ENCODE measurements at regions not wholly inside any gene's neighbourhood (a gene's known extent, or its start where the extent isn't known, plus 50 kb on each side); places are given as distances from the start of the nearest gene placed in this dataset.
"Not testable (repeated sequence)": the region's sequence is repeated elsewhere in the genome, so short reads cannot be mapped to it uniquely, and the experiment has no call there.

DNA sequence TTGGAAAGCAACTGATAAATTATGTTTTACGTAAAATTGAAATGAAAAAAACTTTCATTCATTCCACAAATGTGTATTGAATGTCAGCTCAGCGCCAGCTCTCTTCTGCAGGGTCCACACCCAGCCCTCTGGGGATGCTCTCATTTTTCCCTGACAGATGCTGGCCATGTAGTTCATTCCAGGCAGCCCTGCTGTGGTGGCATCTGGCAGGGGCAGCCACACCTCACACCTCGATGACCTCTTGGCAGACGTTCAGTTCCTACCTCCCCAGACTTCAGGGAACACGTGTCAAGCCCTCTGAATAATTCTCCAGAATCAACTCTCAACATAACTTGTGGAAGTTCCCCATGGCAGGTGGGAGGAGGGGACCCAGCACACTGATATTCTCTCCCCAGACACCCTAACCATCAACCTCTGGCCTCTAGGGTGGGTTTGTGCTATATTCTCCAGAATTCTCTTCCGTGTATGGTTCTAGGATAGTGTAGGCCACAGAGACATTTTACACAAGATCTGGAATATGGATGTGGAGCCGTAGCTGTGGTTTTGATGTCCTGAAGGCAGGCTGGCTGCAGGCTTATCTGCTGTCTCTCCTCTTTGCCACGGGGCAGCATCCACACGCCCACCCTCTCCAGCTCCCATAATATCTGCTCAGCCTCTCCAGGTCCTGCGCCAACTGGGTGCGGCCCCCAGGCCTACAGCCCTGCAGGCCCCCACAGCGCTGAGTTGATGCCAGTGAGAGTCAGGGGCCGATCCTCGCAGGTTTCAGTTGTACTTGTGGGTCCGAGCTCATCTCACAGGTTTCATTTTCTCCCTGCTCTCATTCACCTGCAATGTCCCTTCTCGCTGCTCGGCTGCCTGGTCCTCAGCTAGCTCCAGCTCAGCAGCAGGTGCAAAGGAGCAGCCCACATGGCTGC lies 175.8 kb upstream of the ARID1B start:
- DNase-seq (ENCODE audit: low read depth in 2 of 2) = no peak

- no peak for DNase-seq (ENCODE audit: low read depth in 2 of 2)
Observed at GRCh38 chr6:156600678-156601077, 176.5 kb upstream of the ARID1B start.

DNA sequence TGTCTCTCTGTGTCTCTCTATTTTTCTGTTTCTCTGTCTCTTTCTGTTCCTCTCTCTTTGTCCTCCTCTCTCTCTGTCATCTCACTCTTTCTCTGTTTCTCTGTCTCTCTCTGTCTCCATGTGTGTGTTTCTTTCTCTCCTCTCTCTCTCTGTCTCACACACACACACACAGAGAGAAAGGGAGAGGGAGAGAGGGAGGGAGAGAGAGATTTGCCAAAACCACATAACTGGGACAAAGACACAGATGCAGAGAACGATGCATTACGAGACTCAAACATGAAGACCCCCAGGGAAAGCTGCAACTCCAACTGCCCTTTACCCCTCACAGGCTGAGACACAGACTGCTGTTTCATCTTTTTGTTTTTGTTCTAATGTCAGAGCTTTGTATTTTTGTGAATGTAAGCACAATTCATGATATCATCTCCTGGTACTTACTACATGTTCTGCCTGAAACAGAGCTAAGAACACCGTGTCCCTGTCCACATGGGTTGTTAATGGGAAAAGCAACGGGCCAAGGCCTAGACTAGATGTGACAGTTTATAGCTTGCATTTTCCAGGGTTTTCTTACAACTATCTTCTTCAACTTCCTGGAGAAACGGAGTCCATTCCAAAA lies 177.1 kb upstream of the ARID1B start:
- no peak for DNase-seq (ENCODE audit: low read depth in 2 of 2)

- DNase-seq (ENCODE audit: low read depth in 2 of 2) = no peak
Observed at GRCh38 chr6:156599366-156599765, 177.8 kb upstream of the ARID1B start.

- no peak for DNase-seq (ENCODE audit: low read depth in 2 of 2)
Observed at GRCh38 chr6:156598855-156599180, 178.4 kb upstream of the ARID1B start.

DNA sequence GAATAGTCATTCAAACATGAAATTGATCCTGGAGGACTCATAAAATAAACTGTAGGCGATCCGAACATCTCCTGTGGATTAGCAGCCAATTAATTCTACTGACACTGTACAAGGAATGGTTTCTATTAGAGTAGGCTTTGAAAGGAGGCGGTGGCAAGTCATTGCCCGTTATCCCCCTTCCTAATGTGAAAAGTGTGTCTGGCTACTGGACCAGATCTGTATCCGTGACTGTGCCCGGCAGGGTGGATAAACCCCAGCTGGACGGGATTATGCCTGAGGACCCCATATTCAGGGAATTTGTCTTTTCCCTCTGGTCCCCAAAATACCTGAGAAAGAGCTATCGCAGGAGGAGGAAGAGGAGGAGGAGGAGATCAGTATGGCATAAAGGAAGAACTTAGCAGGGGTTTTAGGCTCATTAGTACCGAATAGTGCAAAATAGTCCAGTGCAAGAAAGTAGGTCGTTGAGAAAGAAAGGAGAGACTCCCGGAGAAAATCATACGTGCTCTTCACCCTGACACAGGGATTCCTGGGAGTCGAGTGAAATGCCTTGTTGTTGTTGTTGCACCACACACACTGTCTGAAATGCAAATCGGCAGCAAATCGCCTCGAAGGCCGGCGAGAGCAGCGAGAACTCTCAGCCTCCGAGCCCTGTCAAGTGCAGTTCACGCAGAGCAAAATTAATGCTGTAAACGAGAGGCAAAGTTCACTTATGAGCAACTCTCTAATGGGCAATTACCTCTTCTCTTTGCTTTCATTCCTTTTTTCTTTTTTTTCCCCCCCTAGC lies 178.9 kb upstream of the ARID1B start:
- no peak for DNase-seq (ENCODE audit: low read depth in 2 of 2)

GRCh38 chr6:156597095-156597494 lies 180.1 kb upstream of the ARID1B start:
- no peak for DNase-seq (ENCODE audit: low read depth in 2 of 2)

- DNase-seq (ENCODE audit: low read depth in 2 of 2) = no peak
Observed at GRCh38 chr6:156595476-156595875, 181.7 kb upstream of the ARID1B start.

DNA sequence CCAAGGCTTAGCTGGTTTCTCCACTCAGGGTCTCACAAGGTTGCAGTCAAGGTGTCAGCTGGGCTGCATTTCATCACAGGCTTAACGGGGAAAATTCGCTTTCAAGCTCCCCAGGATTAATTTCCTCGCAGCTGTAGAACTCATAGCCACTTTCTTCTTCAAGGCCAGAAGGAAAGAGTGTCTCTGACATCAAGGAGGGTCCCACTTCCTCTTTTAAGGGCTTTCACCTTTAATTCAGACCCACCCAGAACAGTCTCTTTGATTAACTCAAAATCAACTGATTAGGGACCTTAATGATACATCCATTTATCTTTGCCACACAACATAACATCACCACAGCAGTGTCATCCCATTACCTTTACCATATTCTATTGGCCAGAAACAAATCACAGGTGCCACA lies 183.3 kb upstream of the ARID1B start:
- DNase-seq (ENCODE audit: low read depth in 2 of 2) = no peak

- no peak for DNase-seq (ENCODE audit: low read depth in 2 of 2)
Observed at GRCh38 chr6:156593127-156593526, 184.1 kb upstream of the ARID1B start.

GRCh38 chr6:156590482-156590881 lies 186.7 kb upstream of the ARID1B start:
- no peak for DNase-seq (ENCODE audit: low read depth in 2 of 2)

DNA sequence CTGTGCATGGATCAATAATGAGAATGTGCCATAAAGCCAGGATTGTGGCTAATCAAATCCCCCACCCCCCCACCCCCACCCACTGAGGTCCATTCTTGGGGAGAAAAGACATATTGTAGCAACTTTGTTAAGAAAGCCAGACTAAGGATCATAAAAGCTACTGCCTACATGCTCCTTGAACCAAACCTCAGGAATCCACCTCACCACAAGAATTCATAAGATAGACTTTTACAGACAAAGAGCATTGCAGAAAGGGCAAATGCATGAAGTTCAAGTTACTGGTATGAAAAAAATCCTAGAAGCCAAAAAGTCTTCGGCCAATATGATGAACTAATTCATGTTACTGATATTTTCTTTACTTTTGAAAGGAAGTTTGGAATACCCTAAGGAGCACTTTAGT lies 187.9 kb upstream of the ARID1B start:
- no peak for DNase-seq (ENCODE audit: low read depth in 2 of 2)

DNA sequence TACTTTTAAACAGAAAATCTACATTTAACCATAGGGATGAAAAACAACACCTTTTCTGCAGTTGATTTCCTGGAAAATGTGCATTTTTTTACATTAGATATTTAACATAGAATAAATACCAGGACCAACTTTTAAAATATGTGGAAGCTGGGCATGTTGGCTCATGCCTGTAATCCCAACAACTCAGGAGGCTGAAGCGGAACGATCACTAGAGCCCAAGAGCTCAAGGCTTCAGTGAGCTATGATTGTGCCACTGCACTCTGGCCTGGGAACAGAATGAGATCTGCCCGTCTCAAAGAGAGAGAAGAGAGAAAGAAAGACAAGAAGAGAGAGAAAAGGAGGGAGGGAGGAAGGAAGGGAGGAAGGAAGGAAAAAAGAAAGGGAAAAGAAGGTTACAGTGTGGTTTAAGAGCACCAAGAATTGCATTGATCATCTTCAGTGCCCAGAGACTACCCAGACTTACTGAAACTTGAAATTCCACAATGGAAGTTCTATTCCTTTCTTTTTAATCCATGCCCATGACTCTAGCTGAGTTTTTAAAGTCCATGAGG lies 189.4 kb upstream of the ARID1B start:
- DNase-seq (ENCODE audit: low read depth in 2 of 2) = no peak

GRCh38 chr6:156587071-156587470 lies 190.1 kb upstream of the ARID1B start:
- no peak for DNase-seq (ENCODE audit: low read depth in 2 of 2)

DNA sequence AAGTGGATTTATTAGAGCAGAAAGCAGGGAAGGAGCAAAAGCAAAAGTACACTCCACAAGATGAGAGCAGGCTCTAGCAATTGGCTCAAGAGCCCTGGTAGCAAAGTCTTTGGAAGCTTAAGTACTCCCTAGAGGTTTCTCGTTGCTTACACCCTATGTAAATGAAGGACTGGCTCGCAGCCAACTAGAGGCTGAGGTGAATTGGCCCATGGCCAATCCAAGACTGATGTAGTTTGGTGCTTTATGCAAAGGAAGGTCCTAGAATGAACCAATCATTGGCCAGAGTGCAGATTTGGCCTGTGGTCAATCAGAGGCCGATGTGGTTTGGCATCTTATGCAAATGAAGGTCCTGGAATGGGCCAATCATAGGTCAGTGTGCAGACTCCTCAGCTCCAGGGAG lies 191.3 kb upstream of the ARID1B start:
- no peak for DNase-seq (ENCODE audit: low read depth in 2 of 2)

DNA sequence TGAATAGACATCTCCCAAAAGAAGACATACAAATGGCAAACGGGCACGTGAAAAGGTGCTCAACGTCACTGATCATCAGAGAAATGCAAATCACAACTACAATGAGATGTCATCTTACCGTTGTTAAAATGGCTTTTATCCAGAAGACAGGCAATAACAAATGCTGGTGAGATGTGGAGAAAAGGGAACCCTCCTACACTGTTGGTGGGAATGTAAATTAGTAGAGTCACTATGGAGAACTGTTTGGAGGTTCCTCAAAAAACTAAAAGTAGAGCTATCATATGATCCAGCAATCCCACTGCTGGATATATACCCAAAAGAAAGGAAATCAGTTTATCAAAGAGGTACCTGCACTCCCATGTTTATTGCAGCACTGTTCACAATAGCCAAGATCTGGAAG lies 193.1 kb upstream of the ARID1B start:
- not testable (repeated sequence) for DNase-seq (ENCODE audit: low read depth in 2 of 2)

GRCh38 chr6:156583083-156583482 lies 194.1 kb upstream of the ARID1B start:
- DNase-seq (ENCODE audit: low read depth in 2 of 2) = no peak

GRCh38 chr6:156582509-156582992 lies 194.6 kb upstream of the ARID1B start:
- DNase-seq (ENCODE audit: low read depth in 2 of 2) = no peak

- no peak for DNase-seq (ENCODE audit: low read depth in 2 of 2)
Observed at GRCh38 chr6:156579564-156579963, 197.6 kb upstream of the ARID1B start.

DNA sequence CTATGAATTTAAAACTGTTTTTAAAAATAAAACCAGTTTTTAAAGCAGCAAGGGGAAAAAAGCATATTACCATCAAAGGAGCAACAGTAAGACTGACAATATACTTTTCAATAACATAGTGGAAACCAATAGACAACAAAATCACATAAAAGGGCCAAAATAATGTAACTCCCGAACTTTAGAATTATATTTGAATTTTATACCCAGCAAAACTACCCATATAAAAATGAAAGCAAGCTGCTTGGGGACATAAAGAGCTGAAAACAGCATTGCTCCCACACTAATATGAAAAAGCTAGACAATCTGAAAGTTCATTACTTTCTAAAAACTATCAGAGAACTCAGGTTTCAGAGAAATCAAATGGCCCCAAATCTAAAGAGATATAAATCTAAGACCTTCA lies 199.4 kb upstream of the ARID1B start:
- DNase-seq (ENCODE audit: low read depth in 2 of 2) = no peak

DNA sequence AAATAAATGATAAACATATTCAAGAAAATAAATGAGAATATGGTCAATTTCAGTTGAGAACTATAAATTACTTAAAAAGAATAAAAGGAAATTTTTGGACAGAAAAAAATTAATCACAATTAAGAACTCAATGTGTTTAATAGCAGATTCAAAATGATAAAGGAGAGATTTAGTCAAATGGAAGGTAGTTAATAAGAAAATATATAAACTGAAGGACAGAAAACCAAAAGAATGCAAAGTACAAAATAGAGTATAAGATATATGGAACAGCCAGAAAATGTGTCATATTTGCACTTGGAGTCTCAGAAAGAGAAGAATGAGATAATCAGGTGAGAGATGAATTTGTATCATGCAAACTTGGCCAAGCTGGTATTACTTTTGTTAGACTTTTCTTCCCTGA lies 201.8 kb upstream of the ARID1B start:
- no peak for DNase-seq (ENCODE audit: low read depth in 2 of 2)

GRCh38 chr6:156564807-156565149 lies 212.4 kb upstream of the ARID1B start:
- no peak for DNase-seq (ENCODE audit: low read depth in 2 of 2)
